Left lung (tissue), 4 donors: ENCODE measurements at regions not wholly inside any gene's neighbourhood (a gene's known extent, or its start where the extent isn't known, plus 50 kb on each side); places are given as distances from the start of the nearest gene placed in this dataset.

Source experiments
- ATAC-seq: fragments of 200-7000 bp; cut with Tn5 transposase; one replicate; pipeline ENCODE4 v1.9.1; 2020; ENCODE audit warnings: moderate library complexity
- DNase-seq, 4 donors: peaks; one replicate each; pipeline ENCODE4 v3.0.0-alpha.2; 2013 to 2020
- H3K27ac ChIP-seq, 2 donors: fragments of 200-600 bp; sonication (generic) in 1 of 2; one replicate each; pipeline versions ENCODE4 v1.5.0 to v1.8.0; 2020 to 2021
- H3K27me3 ChIP-seq, 2 donors: fragments of 200-600 bp; sonication (generic) in 1 of 2; one replicate each; pipeline versions ENCODE4 v1.5.0 to v1.8.0; 2020 to 2021
- H3K36me3 ChIP-seq, 2 donors: fragments of 200-600 bp; sonication (generic) in 1 of 2; one replicate each; pipeline versions ENCODE4 v1.5.0 to v1.8.0; 2020 to 2021
- H3K4me1 ChIP-seq, 2 donors: fragments of 200-600 bp; one replicate each; pipeline ENCODE4 v1.8.0; 2021
- H3K4me3 ChIP-seq, 2 donors: fragments of 200-600 bp; sonication (generic) in 1 of 2; one replicate each; pipeline versions ENCODE4 v1.5.0 to v1.8.0; 2020 to 2021; ENCODE audit warnings: mild to moderate bottlenecking in 1 of 2
- H3K9me3 ChIP-seq, 2 donors: fragments of 200-600 bp; sonication (generic) in 1 of 2; one replicate each; pipeline versions ENCODE4 v1.5.0 to v1.8.0; 2020 to 2021
- CTCF ChIP-seq, 2 donors: fragments of 200-600 bp; sonication (generic) in 1 of 2; IDR thresholded peaks; one replicate each; pipeline versions ENCODE4 v1.5.0 to v1.8.0; 2021; ENCODE audit warnings: antibody characterized with exemption in 2 of 2
- intact Hi-C, 2 donors: fragments of 100-400 bp; cut with DNase I; formaldehyde crosslinking; loops; one replicate each; pipeline versions ENCODE4 v1.11.2 to v1.14.2; 2022
- donor health status: DM: no; HTN: yes; CAD: no.
- donor health status: DM: no; HTN: no; CAD: no.

- Histone ChIP-seq H3K36me3 (no peaks in the 10 kb centered on the region), H3K9me3 (no peaks in the 10 kb centered on the region), H3K27me3 (no peaks in the 10 kb centered on the region), H3K27ac (no peak overlapping the region), H3K4me3 (no peak overlapping the region), H3K4me1 (no peaks in the 10 kb centered on the region)
- ATAC-seq (peak; percentile 22), DNase-seq (no peak)
- no peak for TF ChIP-seq CTCF (IDR thresholded peaks at IDR 0.05)
- intact Hi-C loops = no loop called here
These were observed 122.7 kb downstream of the RGS21 start for GRCh38 chr1:192439373-192440025.

DNA sequence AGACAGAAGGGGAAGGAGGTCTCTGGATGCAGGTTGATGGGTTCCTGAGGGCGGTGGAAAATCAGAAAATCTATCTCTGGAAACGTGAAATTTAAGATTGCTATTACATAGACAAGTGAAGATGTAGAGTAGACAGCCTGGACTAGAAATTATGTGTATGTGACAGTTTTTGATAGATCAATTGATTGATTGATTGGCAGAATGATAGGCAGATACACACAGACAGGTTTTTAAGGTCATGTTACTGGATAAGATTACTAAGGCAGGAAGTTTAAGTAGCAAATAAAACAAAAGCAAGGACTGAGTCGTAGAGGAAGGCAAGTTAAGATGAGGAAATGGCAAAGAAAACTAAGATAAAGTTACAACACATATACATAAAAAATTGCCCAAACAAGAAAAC lies 124.7 kb downstream of the RGS21 start:
- Histone ChIP-seq H3K27ac (no peak overlapping the region), H3K4me3 (no peak overlapping the region), H3K27me3 (no peaks in the 10 kb centered on the region), H3K9me3 (no peaks in the 10 kb centered on the region), H3K4me1 (no peaks in the 10 kb centered on the region), H3K36me3 (no peaks in the 10 kb centered on the region)
- DNase-seq (no peak), ATAC-seq (no peak)
- TF ChIP-seq CTCF (IDR thresholded peaks at IDR 0.05) = no peak
- intact Hi-C loops = no loop called here

- no peak for TF ChIP-seq CTCF (IDR thresholded peaks at IDR 0.05)
- Histone ChIP-seq H3K9me3 (no peaks in the 10 kb centered on the region), H3K4me3 (no peak overlapping the region), H3K4me1 (no peaks in the 10 kb centered on the region), H3K36me3 (no peaks in the 10 kb centered on the region), H3K27me3 (no peaks in the 10 kb centered on the region), H3K27ac (no peak overlapping the region)
- DNase-seq (no peak), ATAC-seq (no peak)
- intact Hi-C loops = no loop called here
These were observed 125.9 kb downstream of the RGS21 start for GRCh38 chr1:192442736-192443135.

GRCh38 chr1:192443616-192444015 lies 126.8 kb downstream of the RGS21 start:
- Histone ChIP-seq H3K4me3 (no peak overlapping the region), H3K27me3 (no peaks in the 10 kb centered on the region), H3K27ac (no peak overlapping the region), H3K36me3 (no peaks in the 10 kb centered on the region), H3K4me1 (no peaks in the 10 kb centered on the region), H3K9me3 (no peaks in the 10 kb centered on the region)
- no peak for ATAC-seq
- DNase-seq = no peak
- intact Hi-C loops = no loop called here
- no peak for TF ChIP-seq CTCF (IDR thresholded peaks at IDR 0.05)

GRCh38 chr1:192445241-192445640 lies 128.4 kb downstream of the RGS21 start:
- no peaks in the 10 kb centered on the region for H3K36me3 ChIP-seq
- H3K27ac ChIP-seq = no peak overlapping the region
- no peak for TF ChIP-seq CTCF (IDR thresholded peaks at IDR 0.05)
- no peaks in the 10 kb centered on the region for H3K27me3 ChIP-seq
- DNase-seq = peak in 1 of 4 donors; percentile 33
- no peaks in the 10 kb centered on the region for H3K9me3 ChIP-seq
- intact Hi-C loops = no loop called here
- H3K4me3 ChIP-seq = no peak overlapping the region
- H3K4me1 ChIP-seq = no peaks in the 10 kb centered on the region
- ATAC-seq = peak; percentile 95
